ENCODE measurements at regions not wholly inside any gene's neighbourhood (a gene's known extent, or its start where the extent isn't known, plus 50 kb on each side); places are given as distances from the start of the nearest gene placed in this dataset.

DNA sequence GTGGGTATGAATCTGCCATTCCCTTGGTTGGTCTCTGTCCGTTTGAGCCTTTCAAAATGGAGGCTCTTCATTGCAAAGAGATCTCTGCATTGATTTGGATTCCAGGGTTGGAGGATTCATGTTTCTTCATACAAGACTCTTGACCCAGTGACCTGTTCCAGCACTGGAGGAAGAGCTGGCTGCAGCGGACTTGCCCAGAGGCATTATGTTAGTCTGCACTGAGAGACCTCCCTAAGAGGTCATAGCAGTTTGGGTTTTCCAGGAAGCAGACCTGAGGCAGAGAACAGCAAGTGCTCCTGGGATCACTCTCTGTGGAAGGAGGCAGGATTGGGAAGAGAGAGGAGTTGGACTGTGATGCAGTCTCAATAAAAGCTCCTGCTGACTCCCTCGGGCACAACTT lies 57.7 kb upstream of the PTPRT start:
- no peaks in the 10 kb centered on the region for H3K79me2 ChIP-seq
- no peaks in the 10 kb centered on the region for H3K4me1 ChIP-seq (ENCODE audit: insufficient read depth)
- H3K9me2 ChIP-seq (replicated peaks; ENCODE audit: insufficient read depth): no peaks in the 10 kb centered on the region
- no peaks in the 10 kb centered on the region for H3K9me3 ChIP-seq (ENCODE audit: low read depth)
- H2AFZ ChIP-seq: no peak overlapping the region
- H3K4me3 ChIP-seq: no peak overlapping the region
- DNase-seq (ENCODE audit: low spot score): no peak
- H3K4me2 ChIP-seq: no peak overlapping the region
- no peaks in the 10 kb centered on the region for H3K27me3 ChIP-seq
- H4K20me1 ChIP-seq (ENCODE audit: insufficient read depth, poor library complexity, severe bottlenecking): no peaks in the 10 kb centered on the region
- WGBS (ENCODE audit: low lambda C conversion rate, missing lambda C conversion rate): 65% methylated on average over 3 of the region's 3 CpGs
- no peak overlapping the region for H3K27ac ChIP-seq
- TF ChIP-seq, protein P1, sequence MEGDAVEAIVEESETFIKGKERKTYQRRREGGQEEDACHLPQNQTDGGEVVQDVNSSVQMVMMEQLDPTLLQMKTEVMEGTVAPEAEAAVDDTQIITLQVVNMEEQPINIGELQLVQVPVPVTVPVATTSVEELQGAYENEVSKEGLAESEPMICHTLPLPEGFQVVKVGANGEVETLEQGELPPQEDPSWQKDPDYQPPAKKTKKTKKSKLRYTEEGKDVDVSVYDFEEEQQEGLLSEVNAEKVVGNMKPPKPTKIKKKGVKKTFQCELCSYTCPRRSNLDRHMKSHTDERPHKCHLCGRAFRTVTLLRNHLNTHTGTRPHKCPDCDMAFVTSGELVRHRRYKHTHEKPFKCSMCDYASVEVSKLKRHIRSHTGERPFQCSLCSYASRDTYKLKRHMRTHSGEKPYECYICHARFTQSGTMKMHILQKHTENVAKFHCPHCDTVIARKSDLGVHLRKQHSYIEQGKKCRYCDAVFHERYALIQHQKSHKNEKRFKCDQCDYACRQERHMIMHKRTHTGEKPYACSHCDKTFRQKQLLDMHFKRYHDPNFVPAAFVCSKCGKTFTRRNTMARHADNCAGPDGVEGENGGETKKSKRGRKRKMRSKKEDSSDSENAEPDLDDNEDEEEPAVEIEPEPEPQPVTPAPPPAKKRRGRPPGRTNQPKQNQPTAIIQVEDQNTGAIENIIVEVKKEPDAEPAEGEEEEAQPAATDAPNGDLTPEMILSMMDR (IDR thresholded peaks at IDR 0.05; ENCODE audit: poor library complexity): no peak
- no peak for TF ChIP-seq EZH2phosphoT487 (IDR thresholded peaks at IDR 0.05; ENCODE audit: low read depth, severe bottlenecking, unreplicated experiment)
- TF ChIP-seq EZH2 (IDR thresholded peaks at IDR 0.05; ENCODE audit: borderline replicate concordance): no peak
- no peaks in the 10 kb centered on the region for H3K36me3 ChIP-seq (replicated peaks; ENCODE audit: insufficient read depth, low read depth)

DNA sequence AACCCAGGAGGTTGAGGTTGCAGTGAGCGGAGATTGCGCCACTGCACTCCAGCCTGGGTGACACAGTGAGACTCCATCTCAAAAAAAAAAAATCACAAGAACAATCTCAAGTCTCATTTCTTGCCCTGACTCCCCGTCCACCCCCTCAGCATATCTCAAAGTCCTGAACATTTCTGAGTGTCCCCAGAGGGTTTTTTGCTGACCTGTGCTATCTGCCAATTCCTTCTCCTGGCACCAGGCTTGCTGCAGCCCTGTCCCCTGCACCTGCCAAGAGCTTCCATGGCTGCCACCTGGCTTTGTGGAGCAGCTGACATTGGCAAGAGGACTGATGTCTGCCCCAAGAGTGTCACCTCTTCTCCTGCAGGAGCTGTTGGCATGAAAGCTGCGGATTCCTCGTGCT lies 54.9 kb upstream of the PTPRT start:
- Histone ChIP-seq H3K9me2 (replicated peaks; ENCODE audit: insufficient read depth) (no peaks in the 10 kb centered on the region), H3K36me3 (replicated peaks; ENCODE audit: insufficient read depth, low read depth) (no peaks in the 10 kb centered on the region), H3K9me3 (ENCODE audit: low read depth) (no peaks in the 10 kb centered on the region), H3K4me2 (no peak overlapping the region), H4K20me1 (ENCODE audit: insufficient read depth, poor library complexity, severe bottlenecking) (no peaks in the 10 kb centered on the region), H3K4me3 (no peak overlapping the region), H2AFZ (no peak overlapping the region), H3K27me3 (no peaks in the 10 kb centered on the region), H3K4me1 (ENCODE audit: insufficient read depth) (no peaks in the 10 kb centered on the region), H3K79me2 (no peaks in the 10 kb centered on the region), H3K27ac (no peak overlapping the region)
- 96% methylated on average over 5 of the region's 5 CpGs for WGBS (ENCODE audit: low lambda C conversion rate, missing lambda C conversion rate)
- no peak for TF ChIP-seq EZH2 (IDR thresholded peaks at IDR 0.05; ENCODE audit: borderline replicate concordance)
- TF ChIP-seq, protein P1 (IDR thresholded peaks at IDR 0.05; ENCODE audit: poor library complexity): no peak
- TF ChIP-seq EZH2phosphoT487 (IDR thresholded peaks at IDR 0.05; ENCODE audit: low read depth, severe bottlenecking, unreplicated experiment): no peak
- DNase-seq (ENCODE audit: low spot score): no peak

DNA sequence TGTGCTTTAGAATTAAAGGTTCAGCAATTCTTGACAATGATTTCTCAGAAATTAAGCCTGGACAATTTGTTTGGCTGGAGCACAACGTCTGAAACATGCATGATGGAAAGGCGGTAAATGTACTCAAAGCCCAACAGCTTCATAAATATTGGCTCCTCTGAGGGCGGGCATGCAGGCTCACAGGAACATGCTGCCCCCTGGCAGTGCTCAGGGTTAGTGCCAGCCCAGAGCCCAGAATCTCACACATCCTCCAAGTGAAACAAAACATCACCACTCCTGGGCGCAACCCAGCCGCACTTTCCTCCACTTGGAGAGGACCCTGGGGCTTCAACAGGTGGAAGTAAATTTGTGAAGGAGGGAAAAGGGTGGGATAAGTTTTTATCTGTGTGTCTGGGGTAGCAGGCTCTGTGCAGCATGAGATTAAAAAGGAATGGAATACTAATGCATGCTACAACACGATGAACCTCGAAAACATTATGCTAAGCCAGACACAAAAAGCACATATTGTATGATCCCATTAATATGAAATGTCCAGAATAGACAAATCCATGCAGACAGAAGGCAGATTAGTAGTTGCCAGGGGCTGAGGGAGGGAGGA lies 54.1 kb upstream of the PTPRT start:
- Histone ChIP-seq H4K20me1 (ENCODE audit: insufficient read depth, poor library complexity, severe bottlenecking) (no peaks in the 10 kb centered on the region), H3K79me2 (no peaks in the 10 kb centered on the region), H3K4me2 (no peak overlapping the region), H3K4me3 (no peak overlapping the region), H3K27ac (no peak overlapping the region), H3K9me3 (ENCODE audit: low read depth) (no peaks in the 10 kb centered on the region), H3K4me1 (ENCODE audit: insufficient read depth) (no peaks in the 10 kb centered on the region), H3K27me3 (no peaks in the 10 kb centered on the region), H3K9me2 (replicated peaks; ENCODE audit: insufficient read depth) (no peaks in the 10 kb centered on the region), H3K36me3 (replicated peaks; ENCODE audit: insufficient read depth, low read depth) (no peaks in the 10 kb centered on the region), H2AFZ (no peak overlapping the region)
- TF ChIP-seq, protein P1 (IDR thresholded peaks at IDR 0.05; ENCODE audit: poor library complexity): peak; percentile 17
- no peak for TF ChIP-seq EZH2 (IDR thresholded peaks at IDR 0.05; ENCODE audit: borderline replicate concordance)
- no peak for TF ChIP-seq EZH2phosphoT487 (IDR thresholded peaks at IDR 0.05; ENCODE audit: low read depth, severe bottlenecking, unreplicated experiment)
- no peak for DNase-seq (ENCODE audit: low spot score)
- 66% methylated on average over 7 of the region's 7 CpGs for WGBS (ENCODE audit: low lambda C conversion rate, missing lambda C conversion rate)

All from hepatocyte (in vitro differentiated cells).